ENCODE measurements at regions not wholly inside any gene's neighbourhood (a gene's known extent, or its start where the extent isn't known, plus 50 kb on each side); places are given as distances from the start of the nearest gene placed in this dataset.
"Not testable (repeated sequence)": the region's sequence is repeated elsewhere in the genome, so short reads cannot be mapped to it uniquely, and the experiment has no call there.

DNA sequence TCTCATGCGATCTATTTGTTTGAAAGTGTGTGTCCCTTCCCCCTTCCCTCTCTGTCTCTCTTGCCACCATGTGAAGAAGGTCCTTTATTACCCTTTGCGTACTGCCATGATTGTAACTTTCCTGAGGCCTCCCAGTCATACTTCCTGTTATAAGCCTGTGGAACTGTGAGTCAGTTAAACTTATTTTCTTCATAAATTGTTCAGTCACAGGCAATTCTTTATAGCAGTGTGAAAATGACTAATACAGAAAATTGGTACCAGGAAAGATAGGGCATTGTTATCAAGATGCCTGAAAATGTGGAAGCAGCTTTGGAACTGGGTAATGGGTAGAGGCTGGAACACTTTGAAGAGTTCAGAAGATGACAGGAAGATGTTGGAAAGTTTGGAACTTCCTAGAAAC is 743.7 kb upstream of the NECTIN3 start:
- no peak for DNase-seq (ENCODE audit: low read depth)

DNA sequence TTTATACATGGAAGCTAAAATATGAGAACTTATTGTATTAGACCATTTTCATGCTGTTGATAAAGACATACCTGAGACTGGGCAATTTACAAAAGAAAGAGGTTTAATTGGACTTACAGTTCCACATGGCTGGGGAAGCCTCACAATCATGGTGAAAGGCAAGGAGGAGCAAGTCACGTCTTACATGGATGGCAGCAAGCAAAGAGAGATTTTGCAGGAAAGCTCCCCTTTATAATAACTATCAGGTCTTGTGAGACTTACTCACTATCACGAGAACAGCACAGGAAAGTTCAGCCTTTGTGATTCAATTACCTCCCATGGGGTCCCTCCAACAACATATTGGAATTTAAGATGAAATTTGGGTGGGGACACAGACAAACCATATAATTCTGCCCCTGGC is 740.1 kb upstream of the NECTIN3 start:
- not testable (repeated sequence) for DNase-seq (ENCODE audit: low read depth)

DNA sequence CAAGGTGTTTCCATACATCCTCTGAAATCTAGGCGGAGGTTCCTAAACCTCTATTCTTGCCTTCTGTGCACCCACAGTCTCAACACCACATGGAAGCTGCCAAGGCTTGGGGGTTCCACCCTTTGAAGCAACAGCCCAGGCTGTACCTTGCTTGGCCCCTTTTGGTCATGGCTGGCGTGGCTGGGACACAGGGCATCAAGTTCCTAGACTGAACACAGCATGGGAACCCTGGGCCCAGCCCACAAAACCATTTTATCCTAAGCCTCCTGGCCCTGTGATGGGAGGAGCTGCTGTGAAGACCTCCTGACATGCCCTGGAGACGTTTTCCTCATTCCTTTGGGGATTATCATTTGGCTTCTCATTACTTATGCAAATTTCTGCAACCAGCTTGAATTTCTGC is 739.0 kb upstream of the NECTIN3 start:
- no peak for DNase-seq (ENCODE audit: low read depth)

GRCh38 chr3:110341047-110341446 is 730.6 kb upstream of the NECTIN3 start:
- DNase-seq (ENCODE audit: low read depth), result no peak

DNA sequence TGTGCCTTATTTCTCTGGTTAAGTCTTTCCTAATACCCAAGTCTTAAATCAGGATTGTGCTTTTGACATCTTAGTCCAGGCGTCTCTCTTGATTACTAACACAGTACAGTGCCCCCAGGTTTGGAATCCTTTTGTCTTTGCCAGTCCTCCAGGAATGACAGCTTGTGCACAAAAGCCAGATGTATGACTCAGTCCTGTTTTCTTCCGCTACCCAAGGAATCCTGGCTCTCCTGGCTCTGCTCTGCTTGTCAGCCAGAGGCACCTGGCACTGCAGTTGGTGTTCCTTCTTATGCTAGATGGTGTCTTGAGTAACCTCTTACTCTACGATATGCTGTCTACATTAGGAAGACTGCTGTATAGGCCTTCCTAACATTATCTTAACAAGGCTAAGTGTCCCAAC is 728.2 kb upstream of the NECTIN3 start:
- no peak for DNase-seq (ENCODE audit: low read depth)

DNA sequence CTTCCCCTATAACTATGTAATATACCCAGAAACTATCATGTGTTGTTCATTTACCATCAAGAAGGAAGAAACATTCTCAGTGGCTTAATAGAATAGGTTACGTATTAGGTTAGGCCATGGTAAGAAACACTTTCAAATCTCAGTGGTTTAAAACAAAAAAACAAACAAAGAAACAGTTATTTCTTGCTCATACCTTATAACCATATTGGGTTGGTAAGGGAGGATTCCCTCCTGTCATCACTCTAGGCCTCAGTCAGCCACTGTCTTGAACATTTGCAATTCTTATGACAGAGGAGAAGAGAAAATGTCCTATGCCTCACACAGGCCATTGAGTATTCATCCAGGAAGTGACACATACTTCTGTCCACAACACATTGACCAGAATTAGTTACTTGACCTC is 727.7 kb upstream of the NECTIN3 start:
- DNase-seq (ENCODE audit: low read depth), result no peak

- no peak for DNase-seq (ENCODE audit: low read depth)
Measured at GRCh38 chr3:110344487-110344886, 727.1 kb upstream of the NECTIN3 start.

DNA sequence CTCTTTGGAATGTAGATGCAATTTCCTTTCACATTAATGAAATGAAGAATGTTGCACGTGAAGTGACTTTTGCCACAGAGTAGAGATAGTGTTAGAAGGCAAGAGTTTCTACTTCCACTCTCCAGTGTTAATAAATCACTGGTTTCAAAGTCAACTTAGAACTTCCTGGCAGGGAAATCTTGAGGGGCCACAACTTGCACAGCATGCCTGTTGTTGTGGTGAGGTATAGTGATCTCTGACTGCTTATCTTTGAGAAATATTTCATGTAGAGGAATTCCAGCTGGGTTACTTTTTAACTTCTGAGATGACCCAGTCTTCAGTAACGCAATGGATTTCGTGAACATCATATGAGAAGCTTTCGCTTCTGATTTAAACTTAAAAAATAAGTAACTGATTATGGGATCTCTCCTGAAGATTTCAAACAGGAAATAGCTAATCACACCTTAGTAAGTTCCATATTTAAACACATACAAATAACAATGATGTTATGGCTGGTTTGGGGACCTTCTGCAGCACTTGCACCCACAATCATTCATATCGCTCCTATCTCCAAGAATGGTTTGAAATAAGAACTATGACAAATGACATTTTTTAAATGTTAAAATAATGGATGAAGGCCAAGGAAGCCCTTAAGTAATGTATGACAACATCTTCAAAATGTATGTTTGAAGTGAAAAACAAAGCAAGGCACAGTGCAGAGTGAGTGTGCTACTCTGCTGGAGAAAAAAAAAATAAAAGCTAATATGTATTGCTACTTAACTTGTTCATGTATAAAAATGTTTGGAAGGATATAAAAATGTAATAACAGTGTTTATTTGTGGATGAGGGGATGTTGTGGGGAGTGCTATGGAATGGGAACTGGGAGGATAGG is 726.5 kb upstream of the NECTIN3 start:
- DNase-seq (ENCODE audit: low read depth), result no peak

- DNase-seq (ENCODE audit: low read depth), result no peak
Measured at GRCh38 chr3:110349295-110349694, 722.3 kb upstream of the NECTIN3 start.

GRCh38 chr3:110352841-110353604 is 718.6 kb upstream of the NECTIN3 start:
- no peak for DNase-seq (ENCODE audit: low read depth)

DNA sequence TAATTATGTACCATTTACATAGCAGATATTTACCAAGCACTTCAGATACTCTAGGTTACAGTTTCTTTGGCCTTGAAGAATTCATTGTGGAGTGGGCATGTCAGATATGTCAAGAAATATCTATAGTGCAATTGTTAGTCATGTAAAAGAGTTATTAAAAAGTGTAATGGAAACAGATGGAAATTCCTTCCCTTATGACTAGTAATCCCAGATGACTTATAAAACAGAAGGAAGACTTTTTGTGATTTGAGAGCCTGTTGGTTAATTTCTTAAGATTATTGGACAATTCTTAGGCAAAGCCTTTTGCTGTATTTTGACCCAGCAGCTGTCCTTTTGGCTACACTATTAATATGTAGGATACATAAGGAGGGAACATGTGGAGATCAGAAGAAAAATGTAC is 708.9 kb upstream of the NECTIN3 start:
- no peak for DNase-seq (ENCODE audit: low read depth)

- not testable (repeated sequence) for DNase-seq (ENCODE audit: low read depth)
Measured at GRCh38 chr3:110367289-110367688, 704.3 kb upstream of the NECTIN3 start.

- DNase-seq (ENCODE audit: low read depth), result no peak
Measured at GRCh38 chr3:110375751-110376518, 695.7 kb upstream of the NECTIN3 start.

- DNase-seq (ENCODE audit: low read depth), result no peak
Measured at GRCh38 chr3:110378481-110378880, 693.1 kb upstream of the NECTIN3 start.

GRCh38 chr3:110381992-110382391 is 689.6 kb upstream of the NECTIN3 start:
- DNase-seq (ENCODE audit: low read depth), result no peak

DNA sequence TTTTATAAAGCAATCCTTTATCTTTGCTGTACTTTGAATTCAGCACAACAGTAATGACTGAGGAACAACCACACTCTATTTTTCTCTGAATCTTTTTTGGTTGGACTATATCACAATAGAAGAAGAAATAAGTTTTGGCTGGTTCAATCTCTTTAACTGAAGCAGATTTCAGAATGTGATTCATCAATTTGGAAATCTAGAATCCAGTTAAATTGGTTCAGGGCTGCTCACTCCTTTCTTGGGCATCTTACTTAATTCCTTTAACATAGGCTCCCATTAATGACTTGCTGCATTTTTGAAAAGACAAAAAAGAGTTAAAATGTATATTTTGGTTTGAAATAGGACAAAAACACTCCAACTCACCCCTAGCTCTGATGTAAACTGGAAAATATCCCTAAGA is 688.3 kb upstream of the NECTIN3 start:
- no peak for DNase-seq (ENCODE audit: low read depth)

DNA sequence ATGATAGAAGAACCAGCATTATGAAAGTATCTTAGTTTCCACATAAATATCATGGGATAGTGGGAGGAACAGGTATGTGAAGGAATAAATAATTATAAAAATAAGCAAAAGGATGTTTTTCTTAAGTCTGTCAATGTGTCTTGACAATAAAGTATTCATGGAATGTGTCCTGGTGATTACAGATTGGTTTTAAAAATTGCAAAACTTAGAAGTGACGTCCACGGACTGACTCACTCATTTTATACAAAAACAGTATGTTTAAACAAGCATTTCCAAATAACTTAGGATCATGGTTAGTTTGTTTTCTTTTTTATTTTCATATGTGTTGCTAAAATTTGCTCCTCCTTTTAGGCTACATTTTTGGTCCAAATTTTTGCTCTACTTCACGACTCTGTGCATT is 687.0 kb upstream of the NECTIN3 start:
- DNase-seq (ENCODE audit: low read depth), result no peak

DNA sequence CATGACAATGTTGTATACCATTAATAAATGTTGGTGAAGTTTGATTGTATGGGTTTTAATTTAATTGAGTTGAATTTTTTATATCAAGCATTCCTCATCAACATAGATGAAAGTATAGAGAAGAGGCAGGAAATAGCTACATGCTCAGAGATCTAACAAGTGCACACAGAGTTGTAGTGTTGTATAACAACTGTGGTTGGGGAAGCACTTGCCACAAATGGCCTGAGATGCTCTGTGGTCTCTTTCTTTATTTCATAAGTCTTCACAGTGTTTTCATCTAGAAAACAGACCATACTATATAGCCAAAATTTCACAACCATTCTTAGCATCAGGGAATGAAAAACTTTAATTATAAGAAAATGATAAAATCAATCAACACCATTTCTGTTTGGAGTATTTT is 682.6 kb upstream of the NECTIN3 start:
- DNase-seq (ENCODE audit: low read depth), result no peak

DNA sequence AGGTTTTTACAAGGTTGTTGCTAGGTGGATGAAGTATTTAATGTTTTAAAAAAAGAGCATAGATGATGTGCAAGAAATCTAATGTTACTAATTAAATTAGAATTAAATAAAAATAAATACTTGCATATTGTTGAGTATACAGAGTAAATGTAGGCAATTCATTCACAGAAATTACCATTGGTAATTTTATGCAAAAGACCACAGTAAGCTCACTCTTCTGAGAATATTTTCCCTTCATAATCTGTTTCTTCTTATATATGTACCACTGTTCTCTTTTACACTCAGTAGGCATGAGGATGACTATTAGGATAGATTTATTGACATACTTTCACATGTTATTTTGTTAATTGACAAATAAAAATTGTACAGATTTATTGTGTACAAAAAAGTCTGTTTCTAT is 681.2 kb upstream of the NECTIN3 start:
- no peak for DNase-seq (ENCODE audit: low read depth)

DNA sequence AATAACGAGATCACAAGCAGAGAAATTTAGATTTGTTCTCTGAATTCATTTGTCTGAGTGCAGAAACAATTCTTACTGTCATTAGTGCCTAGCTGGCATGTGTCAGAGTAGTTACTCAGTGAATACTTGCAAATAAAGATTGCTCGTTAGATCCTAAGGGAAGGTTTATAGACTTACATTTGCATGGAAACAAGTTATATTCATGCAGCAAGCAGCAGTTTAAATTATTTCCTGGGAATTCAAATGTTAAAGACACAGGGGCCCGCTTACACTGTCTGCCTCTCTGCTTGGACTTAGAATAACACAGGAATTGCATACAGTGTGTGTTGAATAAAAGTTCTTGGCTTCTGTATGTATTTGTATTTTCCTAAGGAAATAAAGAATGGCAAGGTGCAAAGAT is 680.6 kb upstream of the NECTIN3 start:
- DNase-seq (ENCODE audit: low read depth), result no peak

- no peak for DNase-seq (ENCODE audit: low read depth)
Measured at GRCh38 chr3:110391640-110392395, 679.8 kb upstream of the NECTIN3 start.

- DNase-seq (ENCODE audit: low read depth), result no peak
Measured at GRCh38 chr3:110393941-110394340, 677.7 kb upstream of the NECTIN3 start.

Data from stimulated activated CD8-positive, alpha-beta memory T cell treated with anti-CD3 and anti-CD28 coated beads, Interleukin-4, amount 100 ng/mL, for 24 hours (primary cell).